ENCODE measurements at regions not wholly inside any gene's neighbourhood (a gene's known extent, or its start where the extent isn't known, plus 50 kb on each side); places are given as distances from the start of the nearest gene placed in this dataset.
"Not testable (repeated sequence)": the region's sequence is repeated elsewhere in the genome, so short reads cannot be mapped to it uniquely, and the experiment has no call there.

DNA sequence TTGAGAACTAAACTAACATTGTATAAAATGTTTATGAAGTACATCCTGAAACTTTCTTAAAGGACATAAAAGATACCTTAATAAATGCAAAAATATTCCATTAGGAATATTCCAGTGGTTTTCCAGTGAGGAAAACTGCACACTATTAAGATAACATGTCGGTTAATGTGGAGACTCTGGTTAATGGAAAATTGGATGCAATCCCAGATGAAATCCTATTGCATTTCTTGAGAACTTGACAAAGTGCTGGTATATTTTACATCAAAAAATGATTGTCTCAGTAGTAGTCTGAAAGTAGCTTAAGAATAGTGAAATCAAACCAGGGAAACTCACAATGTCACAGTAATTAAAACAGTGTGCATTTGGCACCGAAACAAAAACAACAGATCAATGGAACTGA, 202.5 kb upstream of the MON1B start:
- DNase-seq, result no peak

DNA sequence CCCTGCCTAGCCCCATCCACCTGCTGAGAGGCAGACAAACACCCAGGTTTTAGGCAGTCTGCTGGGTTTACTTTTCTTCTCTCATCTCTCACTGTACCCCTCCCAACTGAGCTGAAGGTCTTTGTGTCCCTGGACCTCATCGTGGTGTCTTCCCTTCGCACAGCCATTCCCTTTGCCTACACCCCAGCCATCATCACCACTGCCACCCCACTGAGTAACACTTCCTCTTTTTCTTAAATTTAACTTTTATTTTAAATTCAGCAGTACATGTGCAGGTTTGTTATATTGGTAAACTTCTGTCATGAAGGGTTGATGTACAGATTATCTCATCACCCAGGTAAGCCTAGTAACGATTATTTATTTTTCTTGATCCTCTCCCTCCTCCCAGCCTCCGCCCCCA, 188.3 kb upstream of the MON1B start:
- no peak for DNase-seq

DNA sequence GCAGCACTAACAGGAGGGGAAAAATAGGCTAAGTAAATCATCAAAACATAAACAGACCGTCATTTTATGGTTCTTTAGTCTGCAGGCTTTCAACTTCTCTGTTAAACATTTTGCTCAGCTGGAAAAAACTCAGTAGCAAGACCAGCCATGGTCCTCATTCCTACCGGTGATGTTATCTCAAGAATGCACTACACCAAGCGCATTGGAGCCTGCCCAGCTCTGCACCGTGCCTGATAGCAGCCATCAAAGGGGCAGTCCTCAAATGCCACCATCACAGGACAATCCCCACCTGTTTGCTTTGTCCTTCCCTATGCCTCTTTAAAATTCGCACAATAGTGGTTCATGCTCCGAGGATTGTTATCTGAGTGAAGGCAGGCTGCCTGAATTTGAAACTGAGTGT, 181.5 kb upstream of the MON1B start:
- no peak for DNase-seq

DNA sequence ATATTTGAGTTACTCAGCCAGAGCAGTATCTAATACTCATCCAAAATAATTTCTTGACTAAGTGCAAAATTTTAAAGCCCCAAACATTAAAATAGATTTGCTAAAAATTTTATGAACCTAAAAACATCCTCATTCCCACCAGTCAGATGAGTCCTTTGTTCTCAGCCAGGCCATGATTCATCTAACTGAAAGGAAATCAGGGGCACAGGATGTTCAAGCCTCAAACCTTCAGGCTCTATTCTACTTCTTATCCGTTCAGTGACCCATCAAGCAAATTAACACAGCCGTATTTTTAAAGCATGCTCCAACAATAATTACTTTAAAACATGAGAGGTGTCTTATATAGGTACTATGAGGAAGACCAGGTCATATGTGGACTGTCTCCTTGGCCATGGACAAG, 176.5 kb upstream of the MON1B start:
- no peak for DNase-seq

DNA sequence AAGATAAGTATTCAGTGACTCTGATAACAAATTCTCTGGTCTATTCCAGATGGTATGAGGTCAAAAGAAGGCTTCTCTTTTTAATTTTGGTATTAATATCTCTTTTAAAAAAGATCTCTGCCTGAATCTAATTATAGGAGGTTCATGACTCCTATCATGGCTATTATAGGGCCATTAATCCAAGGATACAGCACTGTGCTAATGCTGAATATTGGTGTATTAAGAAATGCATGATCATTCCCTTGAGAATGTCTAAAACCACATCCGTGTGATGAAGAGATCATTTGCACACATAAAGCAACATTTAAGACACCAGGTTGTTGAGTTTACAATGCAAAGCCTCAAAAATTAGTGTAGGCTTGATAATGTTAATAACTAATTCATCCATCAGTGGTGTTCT, 160.4 kb upstream of the MON1B start:
- no peak for DNase-seq

DNA sequence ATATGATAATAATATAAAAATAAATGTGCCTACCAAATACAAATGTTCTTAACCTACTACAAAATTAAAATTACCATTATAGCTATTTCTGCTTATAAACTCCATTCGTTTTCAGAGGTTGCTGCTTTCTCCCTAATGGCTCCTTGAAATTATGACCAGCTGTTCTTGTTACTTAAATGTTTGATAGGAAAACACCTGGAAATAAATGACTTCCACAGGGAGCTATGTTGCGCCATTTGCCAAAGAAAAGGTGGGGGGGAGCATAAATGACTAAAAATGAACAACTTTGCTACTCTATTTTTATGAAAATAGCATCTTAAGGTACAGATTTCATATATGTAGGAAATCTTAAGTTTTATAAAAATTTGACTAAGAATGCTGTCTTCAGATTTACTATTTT, 157.5 kb upstream of the MON1B start:
- DNase-seq, result no peak

DNA sequence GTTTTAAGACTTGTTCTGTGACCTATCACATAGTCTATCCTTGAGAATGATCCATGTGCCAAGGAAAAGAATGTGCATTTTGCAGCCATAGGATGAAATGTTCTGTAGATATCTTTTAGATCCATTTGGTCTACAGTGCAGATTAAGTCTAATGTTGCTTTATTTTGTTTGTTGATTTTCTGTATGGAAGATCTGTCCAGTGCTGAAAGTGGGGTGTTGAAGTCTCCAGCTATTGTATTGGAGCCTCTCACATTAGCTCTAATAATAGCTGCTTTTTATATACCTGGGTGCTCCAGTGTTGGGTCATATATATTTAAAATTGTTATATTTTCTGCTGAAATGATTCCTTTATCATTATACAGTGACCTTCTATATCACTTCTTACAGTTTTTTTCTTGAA, 155.6 kb upstream of the MON1B start:
- DNase-seq, result no peak

DNA sequence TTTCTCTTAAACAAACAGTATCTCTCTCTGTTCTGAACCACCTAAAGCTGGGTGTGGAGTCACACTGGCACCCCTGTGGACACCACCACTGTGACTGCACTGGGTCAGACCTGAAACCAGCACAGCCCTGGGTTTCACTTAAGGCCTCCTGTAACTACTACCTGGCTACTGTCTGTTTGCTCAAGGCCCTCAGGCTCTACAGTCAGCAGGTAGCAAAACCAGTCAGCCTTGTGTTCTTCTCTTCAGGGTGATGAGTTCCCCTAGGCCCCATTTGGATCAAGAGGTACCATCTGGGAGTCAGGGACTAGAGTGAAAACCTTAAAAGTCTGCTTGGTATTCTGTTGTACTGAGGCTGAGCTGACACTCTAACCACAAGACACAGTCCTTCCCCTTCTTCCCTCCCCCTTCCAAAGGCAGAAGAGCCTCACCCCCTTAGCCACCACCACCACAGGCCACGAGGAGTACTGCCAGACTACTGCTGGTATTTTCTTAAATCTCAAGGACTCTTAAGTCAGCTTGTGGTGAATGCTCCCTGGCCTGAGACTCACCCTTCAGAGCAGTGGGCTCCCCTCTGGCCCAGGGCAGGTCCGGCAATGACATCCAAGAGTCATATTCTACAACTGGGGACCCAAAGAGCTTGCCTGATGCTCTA, 153.2 kb upstream of the MON1B start:
- no peak for DNase-seq

DNA sequence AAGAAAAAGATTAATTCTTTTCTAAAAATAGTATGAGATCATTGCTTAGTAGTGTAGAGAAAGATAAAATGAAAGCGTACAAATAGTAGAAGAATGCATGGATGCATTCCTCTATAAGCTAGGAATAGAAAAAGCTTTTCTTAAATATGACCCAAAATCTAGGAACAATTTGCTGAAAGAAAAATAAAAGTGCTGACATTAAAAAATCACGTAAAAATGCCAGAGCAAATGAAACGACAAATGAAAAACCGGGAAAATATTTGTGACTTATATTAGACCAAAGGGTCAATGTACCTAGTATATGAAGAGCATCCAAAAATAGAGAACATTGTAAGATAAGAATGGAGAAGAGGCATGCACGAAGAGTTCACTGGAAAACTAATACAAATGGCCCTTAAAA, 149.5 kb upstream of the MON1B start:
- DNase-seq, result no peak

DNA sequence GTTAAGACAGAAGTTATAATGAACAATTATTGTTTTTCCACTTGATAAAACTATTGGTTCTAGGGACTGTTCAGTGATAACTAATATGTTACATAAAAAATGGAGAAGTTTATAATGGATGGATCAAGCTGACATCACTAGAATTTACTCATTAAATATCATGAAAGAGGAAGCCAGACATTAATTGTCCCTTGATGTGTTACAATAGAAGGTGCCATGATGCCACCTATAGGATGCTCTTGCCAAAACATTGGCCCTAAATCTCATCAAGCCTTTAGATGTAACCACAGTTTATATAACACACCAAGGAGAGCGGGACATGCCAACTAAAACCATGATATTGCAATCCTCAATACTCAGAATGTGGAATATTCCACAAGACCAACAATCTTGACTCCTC, 147.9 kb upstream of the MON1B start:
- no peak for DNase-seq

DNA sequence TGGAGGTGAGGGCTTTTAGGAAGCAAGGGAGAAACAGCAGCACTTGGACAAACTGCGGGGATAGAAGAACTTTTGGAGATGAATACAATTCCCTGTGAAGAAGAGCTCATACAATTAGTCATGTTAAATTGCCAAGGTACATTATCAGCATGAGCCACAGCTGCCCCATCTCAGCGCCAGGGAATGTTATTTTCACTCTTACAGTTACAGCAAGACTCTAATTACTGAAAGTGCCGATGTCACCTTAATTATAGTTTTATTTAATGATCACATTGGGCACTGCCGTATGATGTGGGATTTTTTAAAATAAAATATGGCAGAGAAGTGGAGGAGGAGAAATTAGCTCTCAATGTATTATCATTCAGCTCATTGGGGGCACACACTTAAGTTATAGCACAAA, 144.8 kb upstream of the MON1B start:
- no peak for DNase-seq

DNA sequence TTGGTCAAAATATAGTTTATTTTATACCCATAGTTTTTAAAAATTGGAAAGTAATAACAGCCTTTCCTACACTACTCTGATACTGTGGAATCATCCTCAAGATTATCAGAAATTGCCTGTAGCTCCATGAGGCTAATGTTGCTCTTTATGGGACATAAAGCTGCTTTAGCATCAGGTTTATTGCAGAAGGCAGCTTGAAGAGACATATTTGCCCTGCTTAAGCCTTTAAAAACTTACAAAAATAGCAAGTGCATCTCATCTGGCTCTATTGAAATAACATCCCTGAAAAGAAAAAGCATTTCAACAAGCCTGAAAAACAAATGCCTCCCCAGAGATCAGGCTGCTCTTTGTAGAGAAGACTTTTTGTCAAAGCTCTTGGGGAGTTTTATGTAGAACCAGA, 142.9 kb upstream of the MON1B start:
- no peak for DNase-seq

DNA sequence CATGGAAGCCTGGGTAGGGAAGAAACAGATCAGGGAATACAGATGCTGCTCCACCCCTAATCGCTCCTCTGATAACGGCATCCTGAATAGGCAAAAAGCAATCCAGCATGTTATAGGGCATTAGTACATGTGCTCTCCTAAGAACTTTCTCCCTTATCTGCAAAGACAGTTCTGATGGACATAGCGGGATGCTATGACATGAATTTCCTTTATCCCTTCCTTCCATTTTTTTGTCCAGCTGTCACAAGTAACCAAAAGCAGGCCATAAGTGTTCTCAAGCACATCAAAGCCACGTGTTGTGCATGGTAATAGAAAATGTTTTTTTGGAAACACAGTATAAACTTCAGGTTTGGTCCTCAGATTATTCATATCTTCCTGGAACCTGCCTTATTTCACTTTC, 141.4 kb upstream of the MON1B start:
- no peak for DNase-seq

DNA sequence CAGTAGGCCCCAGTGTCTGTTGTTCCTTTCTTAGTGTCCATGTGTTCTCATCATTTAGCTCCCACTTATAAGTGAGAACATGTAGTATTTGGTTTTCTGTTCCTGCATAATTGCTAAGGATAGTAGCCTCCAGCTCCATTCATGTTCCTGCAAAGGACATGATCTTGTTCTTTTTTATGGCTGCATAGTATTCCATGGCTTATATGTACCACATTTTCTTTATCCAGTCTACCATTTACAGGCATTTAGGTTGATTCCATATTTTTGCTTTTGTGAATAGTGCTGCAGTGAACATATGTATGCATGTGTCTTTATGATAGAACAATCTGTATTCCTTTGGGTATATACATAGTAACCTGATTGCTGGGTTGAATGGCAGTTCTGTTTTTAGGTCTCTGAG, 134.4 kb upstream of the MON1B start:
- DNase-seq, result not testable (repeated sequence)

DNA sequence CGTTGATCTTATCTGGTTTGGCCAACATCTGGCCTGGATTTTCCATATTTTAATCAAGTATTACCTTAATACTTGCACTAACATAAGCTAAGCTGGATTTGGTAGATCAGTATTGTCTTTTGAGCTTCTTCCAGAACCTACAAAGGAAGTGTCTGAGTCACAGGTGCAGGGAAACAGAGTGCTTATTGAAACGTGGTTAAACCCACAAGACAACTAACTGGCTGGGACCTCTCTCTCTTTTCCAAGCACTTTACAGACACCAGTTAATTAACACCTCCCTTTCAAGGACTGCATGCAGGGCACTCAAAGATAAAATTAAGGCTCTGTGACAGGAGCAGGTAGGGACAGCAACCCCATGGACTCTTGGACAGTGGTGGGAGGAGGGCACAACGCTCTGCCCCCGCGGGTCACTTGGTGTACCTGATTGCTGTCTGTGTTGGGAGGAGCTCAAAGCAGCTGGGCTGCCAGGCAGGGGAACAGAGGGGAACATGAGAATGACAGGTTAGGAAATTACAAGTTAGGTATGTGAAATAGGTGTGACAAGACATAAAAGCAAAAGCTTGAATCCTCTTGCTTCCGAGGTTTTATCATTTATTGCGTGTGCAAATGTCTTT, 133.7 kb upstream of the MON1B start:
- no peak for DNase-seq

DNA sequence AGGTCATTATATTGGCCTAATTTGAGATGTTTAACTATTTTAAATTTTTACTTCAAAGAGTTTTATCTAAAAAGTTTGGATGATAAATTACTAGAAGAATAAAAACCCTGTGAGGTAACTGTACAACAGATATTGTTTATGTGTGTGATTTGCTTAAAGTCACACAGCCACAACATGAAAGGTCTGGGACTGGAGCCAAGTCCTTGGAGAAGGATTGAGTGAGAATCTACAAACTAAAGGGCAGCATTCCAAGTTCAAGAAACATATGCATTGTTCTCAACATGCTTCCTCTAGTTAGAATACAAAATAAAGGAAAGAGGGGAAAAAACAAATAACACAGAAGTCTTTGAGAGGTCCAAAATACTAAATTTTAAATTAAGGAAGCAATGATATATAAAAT, 131.5 kb upstream of the MON1B start:
- no peak for DNase-seq

DNA sequence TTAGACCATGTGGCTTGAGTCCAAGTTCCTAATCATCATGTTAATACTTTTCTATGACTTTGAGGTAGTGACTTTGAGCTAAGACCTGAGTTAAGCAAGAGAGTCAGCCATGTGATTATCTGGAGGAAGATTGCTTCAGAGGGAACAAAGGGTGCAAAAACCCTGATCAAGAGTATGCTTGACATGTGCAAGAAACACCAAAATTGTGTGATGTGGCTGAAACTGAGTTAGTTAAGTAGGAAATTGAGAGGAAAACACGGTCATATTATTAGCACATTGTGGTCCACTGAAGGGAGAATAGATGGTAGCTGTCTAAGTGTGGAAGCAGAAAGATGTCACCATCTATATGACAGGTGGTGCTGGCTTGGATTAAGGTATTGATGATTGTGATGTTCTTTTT, 130.4 kb upstream of the MON1B start:
- DNase-seq, result no peak

DNA sequence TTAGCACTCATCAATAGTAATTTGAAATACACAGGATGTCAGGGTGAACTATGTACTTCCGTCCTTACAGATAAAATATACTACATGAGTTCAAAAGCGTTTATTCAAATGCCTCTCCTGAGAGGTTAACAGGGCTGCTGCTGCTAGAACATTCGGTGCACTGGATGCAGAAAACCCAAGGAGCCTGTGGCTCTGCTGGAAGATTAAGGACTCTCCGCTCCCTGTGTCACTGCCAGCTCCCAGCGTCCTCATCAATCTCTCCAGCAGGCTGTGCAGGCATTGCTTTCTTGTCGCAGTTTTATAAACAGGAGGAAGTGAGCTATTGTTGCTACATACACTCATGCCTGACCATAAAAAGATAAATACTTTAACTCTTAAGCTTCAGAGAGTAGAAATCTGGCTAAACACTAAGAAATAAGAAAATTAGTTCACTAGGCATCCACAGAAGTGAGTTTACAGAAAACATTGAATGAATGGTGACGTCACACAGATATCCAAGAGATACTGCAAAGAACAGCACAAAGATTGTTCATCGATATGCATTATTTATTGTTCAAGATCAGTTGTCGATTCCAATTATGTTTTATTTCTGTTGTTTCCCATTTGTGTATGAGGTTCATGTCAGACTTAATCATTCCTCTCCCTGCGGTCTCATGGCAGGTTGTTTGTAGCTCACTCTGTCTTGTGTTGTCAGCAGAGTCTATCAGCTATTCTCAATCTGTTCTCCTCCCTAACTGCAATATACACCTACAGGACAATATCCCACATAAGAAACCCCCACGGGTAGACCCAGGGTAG, 127.9 kb upstream of the MON1B start:
- no peak for DNase-seq

DNA sequence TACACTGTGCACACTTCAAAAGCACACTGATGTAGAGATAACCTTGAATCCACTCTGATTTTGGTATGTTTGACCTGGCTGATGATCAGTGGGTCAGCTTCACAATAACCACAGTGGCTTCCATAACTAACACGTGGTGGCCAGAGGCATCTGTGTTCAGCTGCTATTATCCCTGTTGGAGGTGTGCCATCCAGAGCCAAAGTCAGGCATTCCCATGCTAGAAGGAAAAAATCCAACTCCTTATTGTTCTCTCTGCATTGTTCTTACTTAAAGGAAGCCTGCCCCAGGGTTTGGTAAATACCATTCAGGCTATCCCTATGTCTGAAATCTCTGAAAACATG, 127.3 kb upstream of the MON1B start:
- no peak for DNase-seq

DNA sequence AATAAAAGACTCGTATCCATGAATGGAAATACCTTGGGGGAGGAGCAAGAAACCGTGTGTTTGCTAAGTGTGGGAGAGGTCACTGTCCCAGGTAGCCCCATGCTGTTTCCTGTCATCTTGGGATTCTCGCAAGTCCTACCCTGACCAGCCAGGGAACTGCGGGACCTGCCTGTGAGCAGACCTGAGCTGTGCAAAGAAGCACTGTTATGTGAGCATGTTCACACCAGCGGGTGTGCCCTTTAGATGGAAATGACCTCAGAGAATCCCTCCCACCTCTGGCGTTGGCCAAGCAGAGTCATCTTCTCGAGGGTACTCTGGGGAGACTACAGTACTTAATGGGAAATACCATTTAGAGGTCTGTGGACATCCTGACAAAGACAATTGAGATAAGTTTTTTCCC, 127.0 kb upstream of the MON1B start:
- DNase-seq, result no peak

DNA sequence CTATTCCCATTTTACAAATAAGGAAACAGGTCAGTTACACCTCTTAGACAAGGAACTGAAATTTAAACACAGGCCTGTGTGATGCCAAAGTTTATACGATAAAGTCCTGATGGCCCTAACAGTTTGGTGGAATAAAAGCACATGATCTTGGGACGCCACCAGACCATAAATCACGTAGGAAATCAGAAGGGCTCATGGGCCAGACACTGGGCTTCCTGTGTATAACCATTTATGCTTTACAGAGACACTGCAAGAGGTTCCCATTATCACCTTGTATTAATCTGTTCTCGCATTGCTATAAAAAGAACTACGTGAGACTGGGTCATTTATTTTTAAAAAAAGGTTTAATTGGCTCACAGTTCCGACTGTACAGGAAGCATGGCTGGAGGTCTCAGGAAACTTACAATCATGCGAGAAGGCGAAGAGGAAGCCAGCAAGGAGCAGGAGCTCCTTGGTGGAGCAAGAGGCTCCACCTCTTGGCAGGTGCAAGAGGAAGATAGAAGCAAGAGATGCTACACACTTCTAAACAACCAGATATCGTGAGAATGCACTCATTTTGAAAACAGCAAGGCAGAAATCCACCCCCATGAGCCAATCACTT, 124.0 kb upstream of the MON1B start:
- DNase-seq, result no peak

DNA sequence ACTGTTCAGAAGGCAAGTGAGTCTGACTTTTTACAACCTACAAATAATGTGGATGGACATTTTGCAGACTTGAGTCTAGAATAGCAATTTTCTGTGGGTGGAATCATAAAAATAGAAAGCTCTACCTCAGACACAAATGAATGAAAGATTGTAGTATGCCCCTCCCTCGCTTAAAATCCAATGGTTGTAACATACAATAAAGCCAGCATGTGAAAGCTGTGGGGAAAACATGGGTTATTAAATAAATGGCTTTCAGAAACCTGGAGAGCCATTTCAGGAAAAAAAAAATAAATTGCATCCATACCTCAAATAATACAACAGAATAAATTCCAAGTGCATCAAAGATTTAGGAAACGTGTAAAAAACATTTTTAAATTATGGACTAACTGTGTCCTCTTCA, 123.1 kb upstream of the MON1B start:
- DNase-seq, result no peak

DNA sequence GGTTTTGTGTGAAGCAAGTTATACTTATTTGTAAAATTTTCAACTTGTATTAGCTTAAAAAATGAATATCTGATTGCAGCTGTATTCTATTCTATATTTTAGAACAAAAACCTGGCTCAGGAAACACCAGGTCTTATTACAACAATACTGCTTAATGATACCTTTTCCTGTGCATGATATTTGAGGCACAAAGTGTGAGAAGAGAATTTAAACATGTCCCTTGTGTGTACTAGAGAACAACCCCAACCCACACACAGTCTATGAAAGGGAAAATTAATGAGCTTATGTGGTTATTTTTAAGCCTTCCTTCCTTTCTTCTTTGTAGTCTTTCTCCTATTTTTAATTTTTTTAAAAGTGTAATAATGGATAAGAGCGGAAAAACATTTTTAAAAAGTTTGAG, 122.6 kb upstream of the MON1B start:
- DNase-seq, result no peak

DNA sequence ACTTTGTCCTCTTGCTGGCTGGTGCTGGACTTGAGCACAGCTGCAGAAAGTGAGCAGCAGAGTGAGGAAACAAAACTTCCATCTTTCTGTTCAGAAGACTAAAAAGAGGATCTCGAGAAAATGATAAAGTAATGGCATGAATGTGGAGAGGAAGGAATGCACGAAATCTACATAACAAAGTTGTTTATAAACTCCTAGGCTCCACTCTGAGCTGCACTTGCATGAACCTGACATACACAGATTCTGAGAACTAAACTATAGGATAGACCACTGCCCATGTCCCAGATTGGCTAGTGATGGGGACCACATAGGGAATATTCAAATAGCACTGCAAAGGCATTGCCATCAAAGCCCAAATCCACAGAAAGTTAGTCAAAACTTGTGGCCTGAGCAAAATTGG, 121.1 kb upstream of the MON1B start:
- no peak for DNase-seq

Measured in right forelimb (tissue), 1 donor.